ENCODE measurements at regions not wholly inside any gene's neighbourhood (a gene's known extent, or its start where the extent isn't known, plus 50 kb on each side); places are given as distances from the start of the nearest gene placed in this dataset.

- no peak for DNase-seq (ENCODE audit: low spot score)
- intact Hi-C loops (cut with micrococcal nuclease; ENCODE audit: unreplicated experiment): no loop called here
Measured at GRCh38 chr14:101000711-101001250, 97.3 kb upstream of the RTL1 start.

GRCh38 chr14:101001311-101002069 lies 98.0 kb upstream of the RTL1 start:
- H3K9ac ChIP-seq (ENCODE audit: insufficient read depth, low read depth, low read length): no peak overlapping the region
- 12% methylated on average over 7 of the region's 12 CpGs for WGBS (ENCODE audit: low lambda C conversion rate)
- H3K4me1 ChIP-seq (ENCODE audit: insufficient read depth, low read length): no peaks in the 10 kb centered on the region
- H2AFZ ChIP-seq (ENCODE audit: low read length): no peak overlapping the region
- intact Hi-C loops (cut with micrococcal nuclease; ENCODE audit: unreplicated experiment) (no loop called here), in situ Hi-C loops (cut with HindIII; ENCODE audit: extremely low pct_ligation_motif_present, low pct_unique_long_range_greater_than_20kb) (no loop called here)
- ATAC-seq: no peak
- no peaks in the 10 kb centered on the region for H4K20me1 ChIP-seq (ENCODE audit: insufficient read depth, low read length)
- no peak overlapping the region for H3K4me3 ChIP-seq (replicated peaks in 1 of 3; ENCODE audit: insufficient read depth in 1 of 3, low read depth in 2 of 3, low read length in 3 of 3)
- no peaks in the 10 kb centered on the region for H3K79me2 ChIP-seq (ENCODE audit: insufficient read depth, low read length)
- H3K36me3 ChIP-seq (replicated peaks in 1 of 2; ENCODE audit: control insufficient read depth in 1 of 2, insufficient read depth in 2 of 2, low read length in 2 of 2): no peaks in the 10 kb centered on the region
- H3K27me3 ChIP-seq (ENCODE audit: control insufficient read depth in 1 of 2, insufficient read depth in 2 of 2, low read length in 2 of 2): peaks cover 4 to 44% of the 10 kb centered on the region in 2 experiments
- POLR2A ChIA-PET: no interaction called here
- no peak for DNase-seq (ENCODE audit: low spot score)
- H3K9me3 ChIP-seq (ENCODE audit: low read length): no peaks in the 10 kb centered on the region
- H3K27ac ChIP-seq (ENCODE audit: extremely low read length, insufficient read depth, low read length): no peak overlapping the region
- no peak for FAIRE-seq
- CTCF ChIA-PET (ENCODE audit: low intra/inter-chr PET ratio, low total read pairs): no interaction called here
- H3K4me2 ChIP-seq (ENCODE audit: low read depth, low read length): no peak overlapping the region
- no TSS peak for BruUV-seq (replicated peaks)
- TF ChIP-seq ZNF34 (CRISPR knock-in tag; IDR thresholded peaks at IDR 0.05; ENCODE audit: borderline replicate concordance): no peak
- no peak for TF ChIP-seq RFX1 (IDR thresholded peaks at IDR 0.05)
- TF ChIP-seq ZZZ3 (CRISPR knock-in tag; IDR thresholded peaks at IDR 0.05; ENCODE audit: borderline replicate concordance): no peak
- TF ChIP-seq ZFP90 (CRISPR knock-in tag; IDR thresholded peaks at IDR 0.05; ENCODE audit: borderline replicate concordance): no peak
- TF ChIP-seq ZFX (CRISPR knock-in tag; IDR thresholded peaks at IDR 0.05; ENCODE audit: low read depth): no peak
- no peak for TF ChIP-seq ZBTB4 (CRISPR knock-in tag; IDR thresholded peaks at IDR 0.05; ENCODE audit: borderline replicate concordance)
- no peak for TF ChIP-seq MTA1 (CRISPR knock-in tag; IDR thresholded peaks at IDR 0.05; ENCODE audit: borderline replicate concordance)
- no peak for TF ChIP-seq REL (CRISPR knock-in tag; conservative IDR thresholded peaks at IDR 0.05)

More at GRCh38 chr14:101000711-101001250, 97.3 kb upstream of the RTL1 start:
- CTCF ChIA-PET (ENCODE audit: low intra/inter-chr PET ratio, low total read pairs): no interaction called here
- no peak for ATAC-seq
- in situ Hi-C loops (cut with HindIII; ENCODE audit: extremely low pct_ligation_motif_present, low pct_unique_long_range_greater_than_20kb): no loop called here
- no peaks in the 10 kb centered on the region for H3K79me2 ChIP-seq (ENCODE audit: insufficient read depth, low read length)
- H3K9ac ChIP-seq (ENCODE audit: insufficient read depth, low read depth, low read length): no peak overlapping the region
- no peak for FAIRE-seq
- no TSS peak for BruUV-seq (replicated peaks)
- H3K4me1 ChIP-seq (ENCODE audit: insufficient read depth, low read length): no peaks in the 10 kb centered on the region
- 2% methylated on average over 4 of the region's 4 CpGs for WGBS (ENCODE audit: low lambda C conversion rate)
- no peak overlapping the region for H3K4me3 ChIP-seq (replicated peaks in 1 of 3; ENCODE audit: insufficient read depth in 1 of 3, low read depth in 2 of 3, low read length in 3 of 3)
- no peak overlapping the region for H3K4me2 ChIP-seq (ENCODE audit: low read depth, low read length)
- POLR2A ChIA-PET: no interaction called here
- no peaks in the 10 kb centered on the region for H4K20me1 ChIP-seq (ENCODE audit: insufficient read depth, low read length)
- no peak overlapping the region for H2AFZ ChIP-seq (ENCODE audit: low read length)
- no peak overlapping the region for H3K27ac ChIP-seq (ENCODE audit: extremely low read length, insufficient read depth, low read length)
- no peaks in the 10 kb centered on the region for H3K9me3 ChIP-seq (ENCODE audit: low read length)
- no peak for TF ChIP-seq ELF4 (CRISPR knock-in tag; IDR thresholded peaks at IDR 0.05; ENCODE audit: borderline replicate concordance)
- no peaks in the 10 kb centered on the region for H3K36me3 ChIP-seq (replicated peaks in 1 of 2; ENCODE audit: control insufficient read depth in 1 of 2, insufficient read depth in 2 of 2, low read length in 2 of 2)
- peaks cover 2 to 37% of the 10 kb centered on the region in 2 experiments for H3K27me3 ChIP-seq (ENCODE audit: control insufficient read depth in 1 of 2, insufficient read depth in 2 of 2, low read length in 2 of 2)
